ENCODE measurements at regions not wholly inside any gene's neighbourhood (a gene's known extent, or its start where the extent isn't known, plus 50 kb on each side); places are given as distances from the start of the nearest gene placed in this dataset.

DNA sequence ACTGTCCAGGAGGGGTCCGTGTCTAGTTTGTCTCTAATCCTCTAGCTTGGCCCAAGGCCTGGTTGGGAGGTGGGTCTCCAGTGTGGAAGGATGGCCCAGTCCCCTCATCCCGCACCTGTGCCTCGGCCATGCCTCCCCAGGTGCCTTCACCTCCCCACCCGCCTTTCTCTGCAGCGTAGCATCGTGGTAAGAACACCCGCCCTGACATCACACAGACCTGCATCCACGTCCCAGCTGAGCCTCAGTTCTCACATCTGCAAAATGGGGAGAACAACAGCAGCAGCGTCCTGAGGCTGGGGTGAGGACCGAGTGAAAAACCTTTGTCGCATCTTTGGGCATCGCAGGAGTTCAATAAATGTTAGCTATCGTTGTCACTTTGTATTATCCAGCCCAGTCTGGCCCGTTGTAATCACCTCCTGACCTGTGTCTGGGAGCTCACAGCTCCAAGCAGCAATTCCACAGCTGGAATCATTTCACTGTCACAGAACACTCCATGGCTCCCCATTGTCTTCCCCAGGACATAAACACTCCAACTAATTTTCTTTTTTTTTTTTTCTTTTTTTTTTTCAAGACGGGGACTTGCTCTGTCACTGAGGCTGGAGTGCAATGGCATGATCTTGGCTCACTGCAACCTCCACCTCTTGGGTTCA, 181.2 kb upstream of the IER5L start:
- TF ChIP-seq EZH2 (IDR thresholded peaks at IDR 0.05; ENCODE audit: low read length, missing control alignments): no peak
- TF ChIP-seq, protein P1, sequence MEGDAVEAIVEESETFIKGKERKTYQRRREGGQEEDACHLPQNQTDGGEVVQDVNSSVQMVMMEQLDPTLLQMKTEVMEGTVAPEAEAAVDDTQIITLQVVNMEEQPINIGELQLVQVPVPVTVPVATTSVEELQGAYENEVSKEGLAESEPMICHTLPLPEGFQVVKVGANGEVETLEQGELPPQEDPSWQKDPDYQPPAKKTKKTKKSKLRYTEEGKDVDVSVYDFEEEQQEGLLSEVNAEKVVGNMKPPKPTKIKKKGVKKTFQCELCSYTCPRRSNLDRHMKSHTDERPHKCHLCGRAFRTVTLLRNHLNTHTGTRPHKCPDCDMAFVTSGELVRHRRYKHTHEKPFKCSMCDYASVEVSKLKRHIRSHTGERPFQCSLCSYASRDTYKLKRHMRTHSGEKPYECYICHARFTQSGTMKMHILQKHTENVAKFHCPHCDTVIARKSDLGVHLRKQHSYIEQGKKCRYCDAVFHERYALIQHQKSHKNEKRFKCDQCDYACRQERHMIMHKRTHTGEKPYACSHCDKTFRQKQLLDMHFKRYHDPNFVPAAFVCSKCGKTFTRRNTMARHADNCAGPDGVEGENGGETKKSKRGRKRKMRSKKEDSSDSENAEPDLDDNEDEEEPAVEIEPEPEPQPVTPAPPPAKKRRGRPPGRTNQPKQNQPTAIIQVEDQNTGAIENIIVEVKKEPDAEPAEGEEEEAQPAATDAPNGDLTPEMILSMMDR (conservative IDR thresholded peaks at IDR 0.05 in 1 of 2, IDR thresholded peaks at IDR 0.05 in 1 of 2; ENCODE audit: low read depth in 1 of 2, low read length in 2 of 2): no peak
- Histone ChIP-seq H2AFZ (ENCODE audit: low read length) (no peak overlapping the region), H3K4me1 (ENCODE audit: control insufficient read depth, extremely low read depth, insufficient read depth, low read length) (no peaks in the 10 kb centered on the region), H3K27me3 (ENCODE audit: control insufficient read depth, insufficient read depth, low read length) (no peaks in the 10 kb centered on the region), H3K36me3 (ENCODE audit: control insufficient read depth, insufficient read depth, low read length) (no peaks in the 10 kb centered on the region), H3K4me2 (ENCODE audit: extremely low read depth, insufficient read depth, low read length) (no peak overlapping the region), H3K9ac (ENCODE audit: insufficient read depth, low read length) (no peak overlapping the region), H4K20me1 (ENCODE audit: control insufficient read depth, extremely low read depth, insufficient read depth, low read length) (no peaks in the 10 kb centered on the region), H3K9me3 (ENCODE audit: control insufficient read depth, insufficient read depth, low read depth, low read length) (no peaks in the 10 kb centered on the region), H3K27ac (ENCODE audit: insufficient read depth, low read length) (no peak overlapping the region), H3K79me2 (ENCODE audit: control insufficient read depth, insufficient read depth, low read length) (no peaks in the 10 kb centered on the region), H3K4me3 (replicated peaks in 1 of 4; ENCODE audit: control extremely low read depth in 1 of 4, insufficient read depth in 1 of 4, low read depth in 3 of 4, low read length in 4 of 4) (no peak overlapping the region)
- no peak for DNase-seq (ENCODE audit: low read depth in 2 of 2)

DNA sequence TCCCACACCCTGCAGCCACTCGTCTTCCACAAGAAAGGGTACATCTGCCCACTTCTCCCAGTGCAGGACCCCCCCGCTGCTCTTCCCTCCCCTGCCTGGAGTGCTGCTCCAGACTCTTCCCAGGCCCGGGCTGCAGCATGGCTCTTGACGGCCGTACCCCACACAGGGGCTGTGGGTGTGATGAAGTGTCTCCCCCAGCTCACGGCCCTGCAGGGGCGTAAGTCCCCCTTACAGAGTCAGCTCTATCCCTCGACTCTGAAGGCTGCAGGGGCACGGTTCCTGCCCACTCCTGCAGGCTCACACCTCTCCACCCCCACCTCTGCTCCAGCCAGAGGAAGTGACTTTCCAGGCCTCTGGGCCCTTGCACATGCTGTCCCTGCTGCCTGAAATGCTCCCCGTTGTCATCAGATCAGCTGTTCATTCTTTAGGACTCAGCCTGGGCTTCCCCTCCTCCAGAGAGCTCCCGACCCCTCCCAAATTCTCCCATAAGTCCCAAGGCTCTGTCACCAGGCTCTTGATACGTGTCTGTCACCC, 180.6 kb upstream of the IER5L start:
- TF ChIP-seq, protein P1 (conservative IDR thresholded peaks at IDR 0.05 in 1 of 2, IDR thresholded peaks at IDR 0.05 in 1 of 2; ENCODE audit: low read depth in 1 of 2, low read length in 2 of 2): no peak
- TF ChIP-seq EZH2 (IDR thresholded peaks at IDR 0.05; ENCODE audit: low read length, missing control alignments): no peak
- no peak overlapping the region for H2AFZ ChIP-seq (ENCODE audit: low read length)
- no peak for DNase-seq (ENCODE audit: low read depth in 2 of 2)
- no peak overlapping the region for H3K4me2 ChIP-seq (ENCODE audit: extremely low read depth, insufficient read depth, low read length)
- no peak overlapping the region for H3K27ac ChIP-seq (ENCODE audit: insufficient read depth, low read length)
- no peak overlapping the region for H3K9ac ChIP-seq (ENCODE audit: insufficient read depth, low read length)
- H3K36me3 ChIP-seq (ENCODE audit: control insufficient read depth, insufficient read depth, low read length): no peaks in the 10 kb centered on the region
- H3K79me2 ChIP-seq (ENCODE audit: control insufficient read depth, insufficient read depth, low read length): no peaks in the 10 kb centered on the region
- H3K9me3 ChIP-seq (ENCODE audit: control insufficient read depth, insufficient read depth, low read depth, low read length): no peaks in the 10 kb centered on the region
- H3K27me3 ChIP-seq (ENCODE audit: control insufficient read depth, insufficient read depth, low read length): no peaks in the 10 kb centered on the region
- H3K4me3 ChIP-seq (replicated peaks in 1 of 4; ENCODE audit: control extremely low read depth in 1 of 4, insufficient read depth in 1 of 4, low read depth in 3 of 4, low read length in 4 of 4): no peak overlapping the region
- no peaks in the 10 kb centered on the region for H4K20me1 ChIP-seq (ENCODE audit: control insufficient read depth, extremely low read depth, insufficient read depth, low read length)
- no peaks in the 10 kb centered on the region for H3K4me1 ChIP-seq (ENCODE audit: control insufficient read depth, extremely low read depth, insufficient read depth, low read length)

DNA sequence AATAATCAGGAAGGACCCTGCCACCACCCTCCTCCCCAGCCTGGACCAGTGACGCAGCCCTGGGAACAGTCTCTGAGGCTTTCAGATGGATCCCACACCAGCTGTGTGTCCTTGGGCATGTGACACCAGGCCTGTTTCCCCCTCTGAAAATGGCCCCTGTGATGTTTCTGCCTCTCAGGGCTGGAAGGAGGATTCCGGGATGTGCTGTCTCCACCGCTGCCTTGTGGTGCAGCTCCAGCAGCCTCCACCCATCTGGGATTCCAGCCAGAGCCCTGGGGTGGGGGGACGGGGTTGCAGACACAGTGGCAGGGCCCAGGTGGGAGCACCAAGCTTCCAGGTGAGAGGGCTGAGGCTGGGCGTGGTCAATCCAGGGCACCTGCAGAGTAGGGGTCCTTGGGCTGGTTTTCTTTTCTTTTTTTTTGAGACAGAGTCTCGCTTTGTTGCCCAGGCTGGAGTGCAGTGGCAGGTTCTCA, 179.7 kb upstream of the IER5L start:
- Histone ChIP-seq H4K20me1 (ENCODE audit: control insufficient read depth, extremely low read depth, insufficient read depth, low read length) (no peaks in the 10 kb centered on the region), H3K27ac (ENCODE audit: insufficient read depth, low read length) (no peak overlapping the region), H3K4me3 (replicated peaks in 1 of 4; ENCODE audit: control extremely low read depth in 1 of 4, insufficient read depth in 1 of 4, low read depth in 3 of 4, low read length in 4 of 4) (no peak overlapping the region), H3K4me2 (ENCODE audit: extremely low read depth, insufficient read depth, low read length) (no peak overlapping the region), H3K4me1 (ENCODE audit: control insufficient read depth, extremely low read depth, insufficient read depth, low read length) (peaks cover 2% of the 10 kb centered on the region), H3K9ac (ENCODE audit: insufficient read depth, low read length) (no peak overlapping the region), H3K9me3 (ENCODE audit: control insufficient read depth, insufficient read depth, low read depth, low read length) (no peaks in the 10 kb centered on the region), H3K27me3 (ENCODE audit: control insufficient read depth, insufficient read depth, low read length) (no peaks in the 10 kb centered on the region), H3K79me2 (ENCODE audit: control insufficient read depth, insufficient read depth, low read length) (no peaks in the 10 kb centered on the region), H2AFZ (ENCODE audit: low read length) (no peak overlapping the region), H3K36me3 (ENCODE audit: control insufficient read depth, insufficient read depth, low read length) (no peaks in the 10 kb centered on the region)
- TF ChIP-seq EZH2 (IDR thresholded peaks at IDR 0.05; ENCODE audit: low read length, missing control alignments): no peak
- TF ChIP-seq, protein P1 (conservative IDR thresholded peaks at IDR 0.05 in 1 of 2, IDR thresholded peaks at IDR 0.05 in 1 of 2; ENCODE audit: low read depth in 1 of 2, low read length in 2 of 2): no peak
- no peak for DNase-seq (ENCODE audit: low read depth in 2 of 2)

Data from fibroblast of lung (primary cell).